Lung (tissue), 11 donors: ENCODE measurements at regions not wholly inside any gene's neighbourhood (a gene's known extent, or its start where the extent isn't known, plus 50 kb on each side); places are given as distances from the start of the nearest gene placed in this dataset.

Experiments
- ATAC-seq: fragments of 200-7000 bp; cut with Tn5 transposase; one replicate; pipeline ENCODE4 v1.9.1; 2020; ENCODE audit warnings: moderate number of reproducible peaks; ENCODE audit not compliant: insufficient read depth, low FRiP score
- DNase-seq, 3 donors: peaks; one replicate each; pipeline ENCODE4 v3.0.0-alpha.2; 2013 to 2017
- H3K27ac ChIP-seq, 2 donors: one replicate each; pipeline ENCODE4 v1.5.1; 2013; ENCODE audit warnings: mild to moderate bottlenecking in 2 of 2, moderate library complexity in 2 of 2, control low read depth in 1 of 2, inconsistent platforms in 1 of 2, low read depth in 1 of 2, low read length in 1 of 2
- H3K27me3 ChIP-seq, 3 donors: one replicate each; pipeline ENCODE4 v1.5.1; 2013; ENCODE audit warnings: low read length in 2 of 3; ENCODE audit not compliant: control insufficient read depth in 3 of 3, insufficient read depth in 3 of 3
- H3K36me3 ChIP-seq, 4 donors: one replicate each; pipeline ENCODE4 v1.5.1; 2013; ENCODE audit warnings: low read length in 4 of 4, mild to moderate bottlenecking in 1 of 4, moderate library complexity in 1 of 4; ENCODE audit not compliant: control insufficient read depth in 4 of 4, insufficient read depth in 4 of 4
- H3K4me1 ChIP-seq, 5 donors: one replicate each; pipeline ENCODE4 v1.5.1; 2013; ENCODE audit warnings: low read length in 5 of 5, mild to moderate bottlenecking in 2 of 5, moderate library complexity in 1 of 5; ENCODE audit not compliant: control insufficient read depth in 5 of 5, insufficient read depth in 5 of 5
- H3K4me3 ChIP-seq: one replicate; pipeline ENCODE4 v1.5.1; 2013; ENCODE audit warnings: mild to moderate bottlenecking, control low read depth, moderate library complexity
- H3K9ac ChIP-seq, 2 donors: one replicate each; pipeline ENCODE4 v1.5.1; 2013; ENCODE audit warnings: low read length in 2 of 2, control low read depth in 1 of 2; ENCODE audit not compliant: insufficient read depth in 1 of 2
- H3K9me3 ChIP-seq, 4 donors: one replicate each; pipeline ENCODE4 v1.5.1; 2013; ENCODE audit warnings: low read length in 3 of 4, mild to moderate bottlenecking in 1 of 4, moderate library complexity in 1 of 4; ENCODE audit not compliant: control insufficient read depth in 4 of 4, insufficient read depth in 3 of 4
- WGBS, 2 donors: extraction: QIAGEN DNeasy Blood & Tissue Kit; methylation state at CpG; one replicate each; pipeline ENCODE4 v1.1.7; 2013; 5-methylcytosine and 5-hydroxymethylcytosine counted together
- TF ChIP-seq, protein P1 (sequence below): IDR thresholded peaks from 2 replicates; pipeline ENCODE4 v1.5.1; 2012; ENCODE audit warnings: mild to moderate bottlenecking; ENCODE audit errors: control extremely low read depth, extremely low read depth
- donor health status: control.
- donor health status: control.
- donor health status: Bipolar disorder and iron deficiency.
- donor health status: healthy.
- donor health status: DM: yes; HTN: yes; CAD: no.

DNA sequence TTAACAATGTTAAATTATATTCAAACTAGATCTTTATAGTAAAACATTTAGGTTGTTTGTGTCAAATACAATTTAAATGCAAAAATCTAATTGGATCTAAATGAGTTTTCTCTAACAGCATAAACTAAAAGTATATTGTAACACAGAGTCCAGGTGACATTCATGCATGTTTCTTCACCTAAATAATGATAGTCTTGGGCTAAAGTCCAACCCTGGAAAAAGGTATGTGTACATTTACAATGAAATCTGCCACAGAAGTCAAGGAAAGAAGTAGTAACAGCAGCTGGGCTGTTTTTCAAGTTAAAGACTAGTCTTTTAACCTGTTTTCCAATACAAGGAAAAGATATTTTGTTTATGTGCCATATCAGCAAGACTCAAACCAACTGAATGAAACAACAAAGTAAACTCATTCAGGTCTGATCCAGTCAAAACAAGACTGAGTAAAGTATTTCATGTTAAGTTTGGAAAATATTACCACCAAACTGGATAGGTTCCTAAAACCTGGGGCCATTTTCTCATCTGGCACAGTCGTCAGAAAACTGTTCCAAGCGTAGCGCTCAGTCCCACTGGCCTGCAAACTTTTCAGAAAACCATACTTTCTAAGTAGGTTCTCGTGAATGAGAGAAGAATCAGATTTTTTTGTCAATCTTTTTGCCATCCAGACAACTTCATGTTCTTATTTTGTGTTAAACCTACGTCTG, 349.2 kb downstream of the HGF start:
- Histone ChIP-seq H3K27ac (no peak overlapping the region), H3K9me3 (no peaks in the 10 kb centered on the region), H3K36me3 (no peaks in the 10 kb centered on the region), H3K9ac (no peak overlapping the region), H3K27me3 (no peaks in the 10 kb centered on the region), H3K4me3 (no peak overlapping the region), H3K4me1 (no peaks in the 10 kb centered on the region)
- no peak for DNase-seq
- TF ChIP-seq, protein P1, sequence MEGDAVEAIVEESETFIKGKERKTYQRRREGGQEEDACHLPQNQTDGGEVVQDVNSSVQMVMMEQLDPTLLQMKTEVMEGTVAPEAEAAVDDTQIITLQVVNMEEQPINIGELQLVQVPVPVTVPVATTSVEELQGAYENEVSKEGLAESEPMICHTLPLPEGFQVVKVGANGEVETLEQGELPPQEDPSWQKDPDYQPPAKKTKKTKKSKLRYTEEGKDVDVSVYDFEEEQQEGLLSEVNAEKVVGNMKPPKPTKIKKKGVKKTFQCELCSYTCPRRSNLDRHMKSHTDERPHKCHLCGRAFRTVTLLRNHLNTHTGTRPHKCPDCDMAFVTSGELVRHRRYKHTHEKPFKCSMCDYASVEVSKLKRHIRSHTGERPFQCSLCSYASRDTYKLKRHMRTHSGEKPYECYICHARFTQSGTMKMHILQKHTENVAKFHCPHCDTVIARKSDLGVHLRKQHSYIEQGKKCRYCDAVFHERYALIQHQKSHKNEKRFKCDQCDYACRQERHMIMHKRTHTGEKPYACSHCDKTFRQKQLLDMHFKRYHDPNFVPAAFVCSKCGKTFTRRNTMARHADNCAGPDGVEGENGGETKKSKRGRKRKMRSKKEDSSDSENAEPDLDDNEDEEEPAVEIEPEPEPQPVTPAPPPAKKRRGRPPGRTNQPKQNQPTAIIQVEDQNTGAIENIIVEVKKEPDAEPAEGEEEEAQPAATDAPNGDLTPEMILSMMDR = no peak
- 92 to 96% methylated on average over 5 of the region's 5 CpGs for WGBS, 2 donors
- ATAC-seq = no peak

DNA sequence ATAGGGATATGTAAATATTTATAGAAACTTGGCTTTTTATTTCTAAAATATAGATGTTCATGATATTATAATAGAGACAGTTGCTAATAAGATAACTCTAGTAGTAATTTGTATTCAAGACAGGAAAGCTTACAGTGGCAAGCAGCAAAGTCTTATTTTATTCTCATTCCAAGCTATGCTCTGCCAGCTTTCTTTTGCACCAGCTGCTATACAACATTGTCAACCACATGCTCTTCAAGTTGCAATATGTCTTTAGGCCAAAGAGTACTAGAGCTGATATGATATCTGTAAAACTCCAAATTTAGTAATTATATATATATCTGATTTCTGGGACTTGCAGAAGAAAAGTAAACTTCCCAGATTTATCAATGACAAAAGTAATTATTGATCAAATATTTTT, 350.1 kb downstream of the HGF start:
- H3K27me3 ChIP-seq = no peaks in the 10 kb centered on the region
- H3K36me3 ChIP-seq = no peaks in the 10 kb centered on the region
- ATAC-seq (no peak), DNase-seq (no peak)
- no peak overlapping the region for H3K9ac ChIP-seq
- no peak overlapping the region for H3K4me3 ChIP-seq
- H3K4me1 ChIP-seq = no peaks in the 10 kb centered on the region
- no peaks in the 10 kb centered on the region for H3K9me3 ChIP-seq
- no peak overlapping the region for H3K27ac ChIP-seq
- TF ChIP-seq, protein P1 = no peak

DNA sequence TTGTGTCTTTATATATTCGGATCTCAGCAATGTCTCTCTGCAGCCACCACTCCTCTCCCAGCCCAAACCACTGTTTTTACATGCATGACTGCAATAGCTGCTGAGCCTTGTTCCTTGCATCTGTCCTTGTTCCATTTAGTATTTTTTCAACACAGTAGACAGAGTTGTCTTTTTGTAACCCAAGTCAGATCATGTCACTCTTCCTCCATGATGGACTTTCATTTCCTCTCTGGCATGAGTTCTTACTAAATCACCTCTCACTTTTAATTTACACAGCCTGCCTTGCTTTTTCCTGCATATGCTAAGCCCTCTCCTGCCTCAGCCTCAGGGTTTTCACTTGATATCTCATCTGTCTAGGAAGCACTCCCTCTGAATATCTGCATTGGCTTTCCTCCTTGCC, 353.2 kb downstream of the HGF start:
- H3K27ac ChIP-seq = no peak overlapping the region

More for the DNA sequence above, 353.2 kb downstream of the HGF start:
- Histone ChIP-seq H3K9ac (no peak overlapping the region), H3K9me3 (peaks cover 0 to under 1% (median 0%) of the 10 kb centered on the region in 4 donors), H3K4me3 (no peak overlapping the region), H3K4me1 (no peaks in the 10 kb centered on the region), H3K27me3 (no peaks in the 10 kb centered on the region), H3K36me3 (no peaks in the 10 kb centered on the region)
- TF ChIP-seq, protein P1 = no peak
- DNase-seq = no peak
- WGBS, 2 donors = 91 to 95% methylated on average over 1 of the region's 1 CpG
- no peak for ATAC-seq
